HFFc6 (cell line): ENCODE measurements at regions not wholly inside any gene's neighbourhood (a gene's known extent, or its start where the extent isn't known, plus 50 kb on each side); places are given as distances from the start of the nearest gene placed in this dataset.

Source experiments
- DNase-seq: peaks from one replicate; pipeline ENCODE4 v3.0.0-alpha.2; 2018
- H3K27ac Mint-ChIP-seq: 2 replicates; pipeline ENCODE4 v1.8.0; 2020; ENCODE audit warnings: mild to moderate bottlenecking, mixed read lengths
- H3K27me3 Mint-ChIP-seq: 2 replicates; pipeline ENCODE4 v1.8.0; 2021; ENCODE audit warnings: mild to moderate bottlenecking, moderate library complexity, mixed read lengths; ENCODE audit not compliant: insufficient read depth
- H3K36me3 Mint-ChIP-seq: 2 replicates; pipeline ENCODE4 v1.8.0; 2021; ENCODE audit warnings: low read depth, mixed read lengths
- H3K4me1 Mint-ChIP-seq: 2 replicates; pipeline ENCODE4 v1.8.0; 2020; ENCODE audit warnings: low read depth, mixed read lengths
- H3K4me3 Mint-ChIP-seq: 2 replicates; pipeline ENCODE4 v1.8.0; 2020; ENCODE audit warnings: mild to moderate bottlenecking, moderate library complexity, mixed read lengths
- H3K9me3 Mint-ChIP-seq: 2 replicates; pipeline ENCODE4 v1.8.0; 2020; ENCODE audit warnings: mild to moderate bottlenecking, mixed read lengths
- TF ChIP-seq, protein P1 (sequence below): fragments of 200-600 bp; sonication (generic); IDR thresholded peaks from 2 replicates; pipeline ENCODE4 v1.5.0; 2021; ENCODE audit warnings: antibody characterized with exemption, mild to moderate bottlenecking

DNA sequence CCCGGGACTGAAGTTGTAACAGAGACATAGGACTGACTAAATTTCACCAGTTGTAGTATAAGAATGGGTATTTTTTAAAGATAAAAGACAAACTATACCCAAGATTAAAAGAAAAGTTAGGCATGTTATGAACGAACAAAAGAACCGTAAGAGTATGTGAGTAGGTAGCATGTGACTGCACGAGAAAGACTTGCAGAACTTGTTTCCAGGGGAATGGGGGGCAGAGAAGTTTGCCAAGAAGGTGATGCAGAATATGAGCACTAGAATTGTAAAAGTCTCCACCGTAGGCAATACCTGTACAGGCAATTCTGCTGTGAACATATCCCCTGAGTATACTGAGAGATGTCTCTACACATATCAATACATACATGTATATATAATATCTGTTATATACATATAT is 614.7 kb downstream of the PRELID2 start:
- TF ChIP-seq, protein P1, sequence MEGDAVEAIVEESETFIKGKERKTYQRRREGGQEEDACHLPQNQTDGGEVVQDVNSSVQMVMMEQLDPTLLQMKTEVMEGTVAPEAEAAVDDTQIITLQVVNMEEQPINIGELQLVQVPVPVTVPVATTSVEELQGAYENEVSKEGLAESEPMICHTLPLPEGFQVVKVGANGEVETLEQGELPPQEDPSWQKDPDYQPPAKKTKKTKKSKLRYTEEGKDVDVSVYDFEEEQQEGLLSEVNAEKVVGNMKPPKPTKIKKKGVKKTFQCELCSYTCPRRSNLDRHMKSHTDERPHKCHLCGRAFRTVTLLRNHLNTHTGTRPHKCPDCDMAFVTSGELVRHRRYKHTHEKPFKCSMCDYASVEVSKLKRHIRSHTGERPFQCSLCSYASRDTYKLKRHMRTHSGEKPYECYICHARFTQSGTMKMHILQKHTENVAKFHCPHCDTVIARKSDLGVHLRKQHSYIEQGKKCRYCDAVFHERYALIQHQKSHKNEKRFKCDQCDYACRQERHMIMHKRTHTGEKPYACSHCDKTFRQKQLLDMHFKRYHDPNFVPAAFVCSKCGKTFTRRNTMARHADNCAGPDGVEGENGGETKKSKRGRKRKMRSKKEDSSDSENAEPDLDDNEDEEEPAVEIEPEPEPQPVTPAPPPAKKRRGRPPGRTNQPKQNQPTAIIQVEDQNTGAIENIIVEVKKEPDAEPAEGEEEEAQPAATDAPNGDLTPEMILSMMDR = no peak
- no peaks in the 10 kb centered on the region for H3K36me3 Mint-ChIP-seq
- H3K27me3 Mint-ChIP-seq = no peaks in the 10 kb centered on the region
- H3K4me1 Mint-ChIP-seq = no peaks in the 10 kb centered on the region
- H3K9me3 Mint-ChIP-seq = 0 out of 2 replicates have a peak, but pooled peaks cover 1% of the 10 kb centered on the region
- no peak overlapping the region for H3K27ac Mint-ChIP-seq
- DNase-seq = no peak
- no peak overlapping the region for H3K4me3 Mint-ChIP-seq

GRCh38 chr5:145218982-145219381 is 616.2 kb downstream of the PRELID2 start:
- no peak for DNase-seq
- H3K4me3 Mint-ChIP-seq = no peak overlapping the region
- no peaks in the 10 kb centered on the region for H3K4me1 Mint-ChIP-seq
- H3K27me3 Mint-ChIP-seq = no peaks in the 10 kb centered on the region
- H3K9me3 Mint-ChIP-seq = peaks cover 15% of the 10 kb centered on the region
- TF ChIP-seq, protein P1 = no peak
- H3K36me3 Mint-ChIP-seq = peaks cover 11% of the 10 kb centered on the region
- no peak overlapping the region for H3K27ac Mint-ChIP-seq

DNA sequence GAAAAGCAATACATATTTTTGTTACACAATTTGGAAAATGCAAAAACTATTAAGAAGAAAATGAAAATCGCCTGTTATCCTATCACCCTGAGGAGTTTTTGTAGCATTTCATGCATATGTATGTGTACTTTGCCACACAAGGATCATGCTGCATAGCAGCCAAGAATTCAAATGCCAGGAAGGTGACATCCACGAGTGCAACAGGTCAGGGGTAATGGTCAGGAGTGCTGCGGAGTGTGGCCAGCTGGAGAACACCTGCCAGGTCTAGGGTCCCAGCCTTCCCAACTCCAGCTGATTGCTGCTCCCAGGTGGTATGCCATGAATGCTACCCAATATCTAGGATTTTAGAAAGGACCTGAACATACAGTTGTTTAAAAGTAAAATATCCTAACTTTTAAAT is 617.1 kb downstream of the PRELID2 start:
- Mint-ChIP-seq H3K4me1 (no peaks in the 10 kb centered on the region), H3K27me3 (no peaks in the 10 kb centered on the region), H3K36me3 (peaks cover 11% of the 10 kb centered on the region), H3K27ac (no peak overlapping the region), H3K9me3 (peaks cover 19% of the 10 kb centered on the region), H3K4me3 (no peak overlapping the region)
- TF ChIP-seq, protein P1 = no peak
- no peak for DNase-seq

DNA sequence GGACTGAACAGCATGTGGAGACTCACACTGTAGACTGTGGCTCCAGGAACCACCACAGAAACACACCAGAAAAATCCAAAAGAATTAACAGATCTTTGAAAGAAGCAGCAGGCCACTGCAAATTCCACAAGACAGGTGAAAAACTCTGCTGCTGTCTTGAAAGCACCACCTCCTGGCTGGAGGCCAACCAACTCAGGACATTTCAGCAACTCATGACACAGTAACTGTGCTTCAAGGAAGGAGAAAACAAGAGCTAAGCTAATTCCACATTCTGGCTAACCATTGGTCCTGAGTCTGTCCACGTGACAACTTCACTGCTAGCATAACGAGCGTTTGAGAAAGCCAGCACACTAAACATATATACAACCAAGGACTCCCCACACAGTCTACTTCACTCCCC is 625.1 kb downstream of the PRELID2 start:
- H3K4me3 Mint-ChIP-seq = no peak overlapping the region

DNA sequence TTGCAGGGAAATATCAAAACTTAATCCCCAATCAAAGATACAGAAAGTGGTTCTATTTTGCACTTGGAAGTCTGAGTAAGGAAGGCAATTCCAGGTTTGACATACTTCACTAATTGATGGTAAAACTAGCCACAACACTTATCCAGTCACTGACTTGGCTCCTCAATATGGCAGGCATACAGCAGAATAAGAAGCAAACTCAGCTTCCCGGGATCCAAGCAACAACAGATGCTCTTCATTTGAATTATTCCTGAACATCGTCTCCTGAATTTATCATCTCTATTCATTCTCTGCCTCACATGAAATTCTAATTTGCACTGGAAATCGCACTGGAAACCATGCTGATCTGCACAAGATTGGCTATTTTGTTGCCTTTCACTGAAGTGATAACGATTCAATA is 629.6 kb downstream of the PRELID2 start:
- H3K27ac Mint-ChIP-seq = no peak overlapping the region
- H3K4me1 Mint-ChIP-seq = peaks cover 23% of the 10 kb centered on the region
- no peaks in the 10 kb centered on the region; the same call in 1 of the 2 replicates for H3K27me3 Mint-ChIP-seq
- no peak for DNase-seq
- TF ChIP-seq, protein P1 = no peak
- no peaks in the 10 kb centered on the region for H3K36me3 Mint-ChIP-seq
- no peaks in the 10 kb centered on the region for H3K9me3 Mint-ChIP-seq
- no peak overlapping the region for H3K4me3 Mint-ChIP-seq

More for the DNA sequence above, 625.1 kb downstream of the PRELID2 start:
- peaks cover 14% of the 10 kb centered on the region for H3K9me3 Mint-ChIP-seq
- H3K36me3 Mint-ChIP-seq = peaks cover 9% of the 10 kb centered on the region
- peaks cover 9% of the 10 kb centered on the region for H3K4me1 Mint-ChIP-seq
- H3K27me3 Mint-ChIP-seq = no peaks in the 10 kb centered on the region; the same call in 1 of the 2 replicates
- TF ChIP-seq, protein P1 = no peak
- DNase-seq = no peak
- no peak overlapping the region for H3K27ac Mint-ChIP-seq

DNA sequence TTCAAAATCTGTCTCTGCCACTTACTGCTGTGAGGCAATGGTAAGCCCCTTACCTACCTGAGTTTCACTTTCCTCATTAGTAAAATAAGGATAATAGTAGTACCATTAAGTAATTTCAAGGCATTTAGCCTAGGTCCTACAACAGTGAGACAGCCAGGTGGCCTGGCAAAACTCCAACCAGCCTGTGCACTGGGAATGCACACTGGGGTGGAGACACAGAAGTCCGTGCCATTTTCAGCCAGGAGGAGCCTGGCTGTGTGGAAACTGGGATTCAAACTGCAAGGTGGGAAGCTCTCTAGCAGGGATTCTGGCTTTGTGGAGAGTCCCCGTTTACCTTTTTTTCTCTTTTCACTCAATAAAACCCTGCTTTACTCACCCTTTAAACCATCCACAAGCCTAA is 630.4 kb downstream of the PRELID2 start:
- Mint-ChIP-seq H3K9me3 (no peaks in the 10 kb centered on the region), H3K27me3 (no peaks in the 10 kb centered on the region), H3K4me3 (no peak overlapping the region), H3K4me1 (peaks cover 23% of the 10 kb centered on the region), H3K27ac (no peak overlapping the region), H3K36me3 (no peaks in the 10 kb centered on the region)
- no peak for DNase-seq
- TF ChIP-seq, protein P1 = no peak
